ENCODE measurements at regions not wholly inside any gene's neighbourhood (a gene's known extent, or its start where the extent isn't known, plus 50 kb on each side); places are given as distances from the start of the nearest gene placed in this dataset.
A peak's percentile ranks its signal among the peaks of the same experiment; 100 is the strongest.

DNA sequence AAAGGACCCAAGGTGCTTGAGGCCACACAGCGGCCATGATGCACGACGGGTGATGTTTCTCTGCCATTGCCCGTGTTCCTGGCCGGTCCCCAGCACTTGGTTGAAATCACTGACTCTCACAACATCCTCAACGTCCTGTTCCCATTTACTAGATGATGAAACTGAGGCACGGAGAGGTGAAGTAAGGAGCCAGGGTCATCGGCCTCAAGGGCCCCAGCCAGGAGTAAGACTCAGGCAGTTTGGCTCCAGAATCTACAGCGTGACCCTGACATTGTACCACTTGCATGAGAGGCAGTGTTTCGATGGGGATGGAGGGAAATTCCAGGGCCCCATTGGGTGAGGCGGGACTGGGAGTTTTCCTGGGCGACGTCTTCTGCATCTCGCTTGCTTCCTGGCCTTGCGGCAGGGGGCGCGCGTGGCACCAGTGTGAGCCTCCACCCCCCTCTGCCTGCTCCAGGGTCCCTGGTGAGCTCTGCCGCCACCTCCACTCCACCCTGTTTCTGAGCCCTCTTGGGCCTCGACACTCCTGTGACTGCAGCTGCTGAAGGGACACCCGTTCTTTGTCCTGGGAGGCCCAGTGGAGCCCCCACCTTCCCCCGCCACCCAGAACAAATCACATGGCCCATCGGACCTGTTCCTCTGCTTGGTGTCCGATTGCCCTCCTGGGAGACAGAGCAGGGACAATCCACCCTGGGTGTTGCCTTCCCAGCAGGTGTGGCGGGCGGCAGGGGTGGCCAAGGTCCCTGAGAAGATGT is 133.0 kb upstream of the GSE1 start:
- DNase-seq, result no peak

GRCh38 chr16:85480727-85481101 is 132.4 kb upstream of the GSE1 start:
- no peak for DNase-seq

DNA sequence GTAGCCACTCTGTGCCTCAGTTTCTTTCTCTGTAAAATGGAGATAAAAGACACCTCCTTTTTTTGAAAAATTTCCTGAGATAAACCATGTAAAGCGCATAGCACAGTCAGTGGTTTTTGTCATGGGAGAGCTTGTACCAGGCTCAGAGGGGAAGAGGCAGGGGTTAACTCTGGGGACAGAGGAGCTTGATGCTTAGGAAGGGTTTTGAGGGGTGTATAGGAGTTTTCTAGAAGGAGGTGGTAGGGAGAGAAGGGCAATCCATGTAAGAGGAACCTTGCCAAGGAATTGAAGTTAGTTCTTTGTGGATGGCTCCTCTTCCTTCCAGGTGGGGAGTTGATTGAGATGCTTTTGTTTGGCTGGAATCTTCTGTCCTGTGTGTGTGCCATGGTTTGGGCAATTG is 131.9 kb upstream of the GSE1 start:
- no peak for DNase-seq

DNA sequence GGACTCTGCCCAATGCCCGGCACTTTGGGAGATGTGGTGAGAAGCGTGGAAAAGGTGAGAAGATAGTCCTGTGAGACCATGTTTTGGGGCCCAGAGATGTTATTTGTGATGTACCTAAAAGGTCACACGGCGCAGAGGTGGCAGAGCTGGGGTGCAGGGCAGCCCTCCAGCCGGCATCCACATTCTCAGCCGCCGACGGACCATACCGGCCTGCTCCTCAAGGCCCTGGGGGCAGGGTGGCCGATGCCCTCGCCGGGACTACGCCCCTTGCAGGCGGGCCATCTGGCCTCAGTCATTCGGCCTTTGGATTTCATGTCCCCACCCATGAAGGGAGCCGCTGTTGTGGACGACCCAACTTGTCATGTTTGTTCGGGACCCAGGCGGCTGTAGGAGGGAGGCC is 131.4 kb upstream of the GSE1 start:
- DNase-seq, result no peak

DNA sequence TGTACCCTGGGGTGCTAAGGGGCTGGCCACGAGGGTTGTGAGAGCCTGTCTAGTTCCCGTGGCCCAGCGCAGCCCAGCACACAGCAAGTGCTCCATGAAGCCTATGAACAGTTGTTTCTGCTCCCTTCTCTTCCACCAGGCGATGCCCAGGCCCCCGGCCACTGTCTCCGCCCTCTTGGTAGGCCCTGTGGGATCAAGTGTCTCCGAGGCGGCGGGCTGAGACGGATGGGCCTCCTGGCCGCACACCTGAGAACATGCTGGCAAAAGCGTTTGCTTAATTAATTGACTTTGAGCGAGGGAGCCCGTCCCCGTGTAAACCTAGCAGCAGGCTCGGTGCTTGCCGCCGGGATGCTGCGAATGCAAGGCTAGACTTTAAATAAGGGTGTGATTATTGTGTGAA is 129.7 kb upstream of the GSE1 start:
- no peak for DNase-seq

- DNase-seq, result no peak
Measured at GRCh38 chr16:85484347-85485300, 128.5 kb upstream of the GSE1 start.

DNA sequence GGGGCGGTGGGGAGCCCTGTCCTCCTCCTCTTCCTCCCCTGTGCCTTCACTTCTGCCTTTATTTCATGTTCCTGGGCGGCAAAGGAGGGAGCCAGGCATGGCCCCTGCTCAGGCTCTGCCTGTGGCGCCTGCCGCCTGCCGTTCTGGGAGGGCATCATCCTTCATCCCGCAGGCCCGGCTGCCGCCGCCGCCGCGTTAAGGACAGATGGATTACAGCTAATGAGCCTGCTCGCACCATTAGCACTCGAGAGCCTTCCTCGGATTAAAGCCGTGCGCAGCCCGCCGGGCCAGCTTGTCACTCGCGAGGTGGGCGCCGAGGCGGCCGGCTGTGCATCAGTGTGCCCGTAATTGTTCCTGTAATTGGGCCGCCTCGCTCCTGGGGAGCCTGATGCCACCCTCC is 127.7 kb upstream of the GSE1 start:
- no peak for DNase-seq

DNA sequence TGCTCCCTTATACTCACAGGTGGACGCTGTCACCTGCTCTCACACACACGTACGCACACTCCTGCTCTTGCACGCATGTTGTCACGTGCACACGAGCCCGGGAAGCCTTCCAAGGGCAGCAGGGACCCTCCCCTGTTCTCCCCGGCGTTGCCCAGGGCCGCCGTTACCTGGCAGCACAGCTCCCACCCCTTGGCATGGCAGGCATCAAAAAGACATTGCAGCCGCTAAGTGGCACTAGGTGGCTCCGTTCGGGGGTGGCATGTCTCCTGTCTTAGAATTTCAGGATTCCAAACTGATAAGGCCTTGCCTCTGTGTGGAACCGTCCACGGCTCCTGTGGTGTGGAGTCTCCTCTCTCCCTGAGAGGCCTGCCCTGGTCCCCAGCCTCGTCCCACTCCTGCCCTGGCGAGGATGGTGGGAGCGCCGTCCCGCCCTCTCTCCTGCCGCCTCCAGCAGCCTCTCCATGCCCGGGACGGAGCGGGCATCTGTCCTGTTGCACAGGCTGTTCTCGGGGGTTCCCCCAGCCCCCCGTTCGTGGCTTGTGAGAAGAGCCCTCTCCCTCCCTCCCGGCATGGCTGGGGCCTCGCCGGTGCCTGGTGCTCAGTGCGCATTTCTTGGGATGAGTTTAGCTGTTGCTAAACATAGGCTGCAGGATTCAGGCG is 126.7 kb upstream of the GSE1 start:
- DNase-seq, result no peak

- DNase-seq, result no peak
Measured at GRCh38 chr16:85488414-85488813, 124.7 kb upstream of the GSE1 start.

DNA sequence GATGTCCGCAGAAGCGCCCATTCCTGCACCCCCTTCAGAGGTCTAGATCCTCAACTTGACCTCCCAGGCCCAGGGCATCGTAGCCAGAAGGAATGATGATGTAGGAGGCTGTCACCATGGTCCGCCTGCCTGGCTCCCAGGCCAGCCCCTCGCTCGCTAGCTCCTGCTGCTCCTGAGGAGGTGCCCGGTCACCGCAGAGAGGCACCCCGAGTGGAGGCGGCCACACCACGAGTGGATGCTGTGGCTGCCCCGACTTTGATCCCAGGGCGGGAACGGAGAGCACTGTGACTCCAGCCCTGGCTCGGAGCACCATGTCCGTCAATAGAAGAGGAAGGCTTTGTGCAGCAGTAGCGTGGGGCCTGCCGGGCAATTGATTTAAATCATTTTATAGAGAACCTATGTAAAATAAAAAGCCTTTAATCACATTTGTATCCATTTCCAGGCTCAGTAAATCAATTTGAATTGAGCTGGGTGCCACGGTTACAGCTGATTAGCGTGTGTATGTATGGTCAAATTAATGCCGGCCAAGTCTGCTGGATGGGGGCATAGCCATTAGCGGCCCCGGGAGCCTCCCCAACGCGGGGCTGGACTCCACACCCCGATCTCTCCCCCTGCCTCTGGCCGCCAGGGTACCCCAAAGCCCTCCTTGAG is 122.6 kb upstream of the GSE1 start:
- no peak for DNase-seq

- peak; percentile 17 for DNase-seq
Measured at GRCh38 chr16:85491058-85491771, 121.9 kb upstream of the GSE1 start.

DNA sequence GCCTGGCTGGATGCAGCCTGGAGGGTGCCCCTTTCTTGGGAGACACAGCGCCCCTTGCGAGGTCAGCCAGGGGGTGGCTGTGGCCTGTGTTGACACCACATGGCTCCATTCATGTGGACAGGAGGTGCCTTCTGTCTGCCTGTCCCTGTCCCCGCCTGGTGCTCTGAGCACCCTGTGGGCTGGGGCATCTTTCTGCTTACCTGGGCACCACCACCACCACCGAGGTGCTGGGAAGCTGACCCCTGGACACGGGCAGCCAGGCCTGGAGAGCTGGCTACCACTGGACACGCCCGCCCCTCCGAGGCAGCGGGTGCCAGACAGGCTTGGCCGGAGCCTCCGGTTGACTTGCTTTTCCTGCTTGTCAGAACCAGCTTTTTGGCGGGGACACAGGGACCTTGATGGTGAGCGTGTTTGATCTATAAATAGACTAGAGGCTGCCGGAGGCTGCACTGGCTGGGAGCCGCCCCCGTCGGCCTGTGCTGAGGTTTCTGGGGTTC is 121.3 kb upstream of the GSE1 start:
- no peak for DNase-seq

DNA sequence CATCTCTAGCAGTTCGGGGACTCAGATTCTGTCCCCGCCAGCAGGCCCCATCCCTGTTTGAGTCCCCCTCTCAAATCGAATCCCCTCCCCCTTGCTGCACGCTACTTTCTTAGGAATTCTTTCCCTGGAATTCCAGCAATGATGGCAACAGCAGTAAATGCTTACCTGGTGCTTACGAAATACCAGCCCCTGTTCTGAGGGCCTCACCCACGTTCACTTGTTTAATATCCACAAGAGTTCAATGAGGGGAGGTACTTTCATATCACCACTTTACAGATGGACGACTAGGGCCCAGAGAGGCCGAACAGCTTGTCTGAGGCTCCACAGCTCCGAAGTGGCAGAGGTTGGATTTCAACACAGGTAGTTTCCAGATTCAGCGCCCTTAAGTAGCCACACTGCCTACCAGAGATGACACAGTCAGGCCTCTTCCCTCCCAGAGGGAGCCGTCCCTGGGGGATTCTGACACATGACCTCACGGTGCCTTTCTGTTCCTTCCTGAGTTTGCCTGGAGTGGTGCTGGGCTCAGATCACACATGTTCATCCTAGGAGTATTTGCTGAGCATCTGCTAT is 120.7 kb upstream of the GSE1 start:
- DNase-seq, result no peak

GRCh38 chr16:85494315-85494714 is 118.8 kb upstream of the GSE1 start:
- DNase-seq, result no peak

- no peak for DNase-seq
Measured at GRCh38 chr16:85495259-85495658, 117.9 kb upstream of the GSE1 start.

DNA sequence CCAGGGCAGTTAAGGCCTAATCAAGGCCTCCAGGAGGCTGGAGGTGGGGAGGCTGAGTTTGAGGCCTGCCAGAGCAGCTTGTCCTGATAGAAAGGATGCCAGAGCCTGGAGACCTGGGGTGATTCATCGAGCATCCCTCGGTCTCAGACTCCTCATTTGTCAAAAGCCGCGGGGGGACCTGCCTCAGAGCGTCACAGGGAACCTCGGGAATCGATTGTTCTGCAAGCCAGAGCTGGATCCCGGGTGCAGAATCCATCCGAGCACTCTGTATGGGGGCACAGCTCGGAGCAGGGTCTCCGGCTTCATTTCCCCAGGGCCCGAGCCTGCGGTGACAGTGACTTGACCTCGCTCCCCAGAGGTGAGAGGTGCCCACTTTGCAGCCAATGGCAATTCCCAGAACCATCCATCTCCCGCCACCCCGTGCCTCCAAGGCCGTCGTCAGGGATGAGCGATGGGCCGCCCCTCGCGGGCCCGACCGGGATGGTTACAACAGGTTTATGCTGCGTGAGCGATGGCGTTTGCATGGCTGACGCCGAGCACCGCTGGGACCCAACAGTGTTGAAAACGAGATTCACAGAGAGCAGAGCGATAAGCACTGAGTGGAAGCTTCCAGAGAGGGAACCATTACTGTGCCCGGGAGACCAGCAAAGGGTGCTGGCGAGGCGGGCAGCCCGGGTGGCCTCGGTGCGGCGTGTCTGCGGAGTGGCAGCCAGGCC is 117.1 kb upstream of the GSE1 start:
- DNase-seq, result no peak

GRCh38 chr16:85497622-85498314 is 115.4 kb upstream of the GSE1 start:
- DNase-seq, result no peak

DNA sequence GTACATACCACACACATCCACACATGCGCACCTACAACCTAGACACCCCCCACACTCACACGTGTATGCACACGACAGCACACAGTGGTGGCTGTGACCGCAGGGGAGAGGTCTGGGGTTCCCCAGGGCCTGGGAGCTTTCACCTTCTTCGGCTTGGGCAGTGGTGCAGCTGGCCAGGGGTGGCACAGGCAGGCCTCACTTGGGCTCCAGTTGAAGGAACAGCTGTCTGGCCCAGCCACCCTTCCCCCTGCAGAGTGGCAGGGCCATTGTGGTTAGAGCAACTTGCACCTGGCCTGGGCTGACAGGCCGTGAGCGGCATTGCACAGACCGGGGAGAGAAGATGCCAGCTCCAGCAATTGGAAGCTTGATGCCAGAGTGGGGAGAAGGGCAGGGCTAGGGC is 114.5 kb upstream of the GSE1 start:
- DNase-seq, result no peak

GRCh38 chr16:85500220-85500619 is 112.9 kb upstream of the GSE1 start:
- DNase-seq, result no peak

GRCh38 chr16:85501900-85502299 is 111.2 kb upstream of the GSE1 start:
- no peak for DNase-seq

Measured in dermis blood vessel endothelial cell (primary cell).